ACHN (cell line): ENCODE measurements at regions not wholly inside any gene's neighbourhood (a gene's known extent, or its start where the extent isn't known, plus 50 kb on each side); places are given as distances from the start of the nearest gene placed in this dataset.
"Not testable (repeated sequence)": the region's sequence is repeated elsewhere in the genome, so short reads cannot be mapped to it uniquely, and the experiment has no call there.

Source experiments
- DNase-seq: peaks from one replicate; pipeline ENCODE4 v3.0.0-alpha.2; 2015
- in situ Hi-C: cut with HindIII; loops from 2 replicates; pipeline ENCODE4 v1.10.0; 2017; ENCODE audit warnings: low sequenced_read_pairs, low pct_ligation_motif_present, low pct_unique_long_range_greater_than_20kb

- no peak for DNase-seq
- in situ Hi-C loops = no loop called here
Observed at GRCh38 chr5:32908641-32909040, 197.5 kb downstream of the NPR3 start.

- in situ Hi-C loops = no loop called here
- DNase-seq = no peak
Observed at GRCh38 chr5:32909207-32909606, 198.1 kb downstream of the NPR3 start.

GRCh38 chr5:32916648-32917047 lies 205.5 kb downstream of the NPR3 start:
- in situ Hi-C loops = no loop called here
- peak; percentile 4 for DNase-seq

GRCh38 chr5:32928761-32929160 lies 217.6 kb downstream of the NPR3 start:
- DNase-seq = no peak
- in situ Hi-C loops = no loop called here

- in situ Hi-C loops, DNase-seq: not testable (repeated sequence)
Observed at GRCh38 chr5:32931438-32931837, 220.3 kb downstream of the NPR3 start.

- DNase-seq = no peak
- in situ Hi-C loops = no loop called here
Observed at GRCh38 chr5:32932241-32932935, 221.3 kb downstream of the NPR3 start.

- in situ Hi-C loops = no loop called here
Observed at GRCh38 chr5:32933692-32934091, 222.6 kb downstream of the NPR3 start.

GRCh38 chr5:32934529-32934928 lies 223.4 kb downstream of the NPR3 start:
- DNase-seq = no peak
- in situ Hi-C loops = no loop called here

More at GRCh38 chr5:32933692-32934091, 222.6 kb downstream of the NPR3 start:
- no peak for DNase-seq

GRCh38 chr5:32935283-32935682 lies 224.2 kb downstream of the NPR3 start:
- no peak for DNase-seq
- in situ Hi-C loops = no loop called here

GRCh38 chr5:32936329-32936728 lies 225.2 kb downstream of the NPR3 start:
- DNase-seq = no peak
- in situ Hi-C loops = no loop called here

GRCh38 chr5:32942225-32942989 lies 231.3 kb downstream of the NPR3 start:
- in situ Hi-C loops = no loop called here
- peak; percentile 35 for DNase-seq

- DNase-seq = no peak
Observed at GRCh38 chr5:32949286-32949970, 238.3 kb downstream of the NPR3 start.

GRCh38 chr5:32951003-32951402 lies 239.9 kb downstream of the NPR3 start:
- DNase-seq = no peak
- in situ Hi-C loops = no loop called here

More at GRCh38 chr5:32949286-32949970, 238.3 kb downstream of the NPR3 start:
- in situ Hi-C loops = no loop called here

- no peak for DNase-seq
- in situ Hi-C loops = no loop called here
Observed at GRCh38 chr5:32951878-32952277, 240.8 kb downstream of the NPR3 start.

GRCh38 chr5:32952421-32952820 lies 241.3 kb downstream of the NPR3 start:
- in situ Hi-C loops, DNase-seq: not testable (repeated sequence)

- in situ Hi-C loops = no loop called here
- no peak for DNase-seq
Observed at GRCh38 chr5:32953694-32954093, 242.6 kb downstream of the NPR3 start.

GRCh38 chr5:32955814-32956213 lies 244.7 kb downstream of the NPR3 start:
- DNase-seq = no peak
- in situ Hi-C loops = no loop called here

- DNase-seq = no peak
- in situ Hi-C loops = no loop called here
Observed at GRCh38 chr5:32960340-32961058, 249.4 kb downstream of the NPR3 start.

GRCh38 chr5:32961059-32961415 lies 249.9 kb downstream of the NPR3 start:
- in situ Hi-C loops = no loop called here
- DNase-seq = no peak
